Activated CD8-positive, alpha-beta T cell treated with anti-CD3 and anti-CD28 coated beads, Interleukin-2, amount 10 ng/mL, durations not matched to agents 7 days and 5 days (primary cell): ENCODE measurements at regions not wholly inside any gene's neighbourhood (a gene's known extent, or its start where the extent isn't known, plus 50 kb on each side); places are given as distances from the start of the nearest gene placed in this dataset.
"Not testable (repeated sequence)": the region's sequence is repeated elsewhere in the genome, so short reads cannot be mapped to it uniquely, and the experiment has no call there.

ENCODE experiments used
- ATAC-seq: fragments of 150-1000 bp; cut with Tn5 transposase; one replicate; pipeline ENCODE4 v1.10.0; 2021; ENCODE audit warnings: moderate library complexity
- CTCF ChIA-PET: fragments of 350-600 bp; sonication (Branson Sonifier 250); formaldehyde crosslinking; loops from one replicate; lab custom pipeline; 2021; ENCODE audit warnings: antibody characterized with exemption; lab: Charles Lee
- POLR2A ChIA-PET: fragments of 350-600 bp; sonication (Branson Sonifier 250); formaldehyde crosslinking; loops from one replicate; lab custom pipeline; 2021; ENCODE audit warnings: antibody characterized with exemption; lab: Charles Lee
- DNase-seq: peaks from one replicate; pipeline ENCODE4 v3.0.0-alpha.2; 2020
- H3K27ac Mint-ChIP-seq: one replicate; pipeline ENCODE4 v1.8.0; 2021; ENCODE audit warnings: mild to moderate bottlenecking, mixed read lengths
- H3K27me3 Mint-ChIP-seq: one replicate; pipeline ENCODE4 v1.8.0; 2021; ENCODE audit warnings: low read depth, mixed read lengths
- H3K36me3 Mint-ChIP-seq: one replicate; pipeline ENCODE4 v1.8.0; 2021; ENCODE audit warnings: low read depth, mixed read lengths
- H3K4me1 Mint-ChIP-seq: one replicate; pipeline ENCODE4 v1.8.0; 2021; ENCODE audit warnings: low read depth, mixed read lengths
- H3K4me3 Mint-ChIP-seq: one replicate; pipeline ENCODE4 v1.8.0; 2021; ENCODE audit warnings: mild to moderate bottlenecking, mixed read lengths
- H3K9me3 Mint-ChIP-seq: one replicate; pipeline ENCODE4 v1.8.0; 2022; ENCODE audit warnings: mixed read lengths; ENCODE audit not compliant: insufficient read depth

DNA sequence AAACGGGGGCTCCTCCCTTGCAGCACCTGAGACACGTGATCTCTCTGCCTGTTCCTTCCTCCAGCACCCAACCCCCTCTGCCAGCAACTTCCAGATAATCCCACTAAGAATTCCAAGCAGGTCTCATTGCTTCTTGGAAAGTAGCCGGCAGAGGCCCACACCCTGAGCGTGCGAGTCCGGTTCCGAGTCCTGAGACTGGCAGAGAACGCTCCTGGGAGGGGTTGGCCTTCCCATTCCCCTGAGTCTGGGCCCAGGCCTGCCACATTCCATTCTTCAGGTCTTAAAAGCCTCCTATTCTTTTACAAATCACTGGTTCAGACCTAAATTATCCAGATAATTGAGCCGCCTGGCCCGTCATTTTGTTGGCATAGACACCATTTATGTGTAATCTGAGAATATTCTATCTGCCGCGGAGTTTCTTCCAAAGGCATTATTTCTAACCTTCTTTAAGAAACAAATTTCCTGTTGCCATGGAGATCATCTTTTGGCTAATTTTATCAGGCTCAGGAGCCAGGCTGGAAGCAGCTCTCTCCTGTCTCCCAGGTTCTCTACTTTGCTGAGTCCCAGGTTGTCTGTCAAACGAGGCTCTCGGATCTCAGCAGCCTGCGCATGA, 165.4 kb downstream of the MYCN start:
- H3K36me3 Mint-ChIP-seq: no peaks in the 10 kb centered on the region
- ATAC-seq (no peak), DNase-seq (no peak)
- POLR2A ChIA-PET: no interaction called here
- CTCF ChIA-PET: no interaction called here
- H3K4me1 Mint-ChIP-seq: no peaks in the 10 kb centered on the region
- H3K9me3 Mint-ChIP-seq: no peaks in the 10 kb centered on the region
- H3K27me3 Mint-ChIP-seq: no peaks in the 10 kb centered on the region
- no peak overlapping the region for H3K4me3 Mint-ChIP-seq
- no peak overlapping the region for H3K27ac Mint-ChIP-seq

DNA sequence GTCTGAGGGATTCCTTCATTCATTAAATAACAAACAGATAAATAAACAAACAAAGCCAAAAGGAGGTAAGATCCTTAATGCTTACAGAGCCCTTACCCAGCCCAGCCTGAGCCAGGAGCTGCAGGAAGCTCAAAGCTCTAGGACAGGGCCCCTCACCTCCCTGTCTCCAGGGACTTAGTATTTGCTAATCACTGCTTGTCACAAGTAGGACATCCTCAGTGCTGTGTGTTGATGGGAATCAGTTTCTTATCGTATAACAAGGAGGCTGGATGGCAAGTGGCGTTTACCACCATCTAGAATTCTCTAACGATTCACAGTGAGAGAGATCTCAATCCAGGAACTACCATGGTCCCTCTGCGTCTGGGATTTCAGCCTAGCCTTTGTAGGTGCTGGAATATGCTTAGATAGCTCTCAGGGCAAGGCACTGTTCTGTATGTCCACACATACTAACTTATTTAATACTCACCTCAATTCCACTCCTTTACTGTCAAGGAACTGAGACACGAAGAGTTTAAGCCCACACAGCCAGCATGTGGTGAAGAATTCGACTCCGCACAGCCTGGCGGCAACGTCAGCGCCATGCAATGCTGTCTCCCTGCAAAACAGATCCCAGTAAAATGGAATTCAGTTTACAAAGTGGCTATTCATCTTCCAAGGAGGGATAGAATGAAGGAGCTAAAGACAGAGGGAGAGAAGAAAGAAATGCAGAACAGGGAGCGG, 164.8 kb downstream of the MYCN start:
- H3K9me3 Mint-ChIP-seq: no peaks in the 10 kb centered on the region
- no peak for ATAC-seq
- no peak overlapping the region for H3K27ac Mint-ChIP-seq
- no peaks in the 10 kb centered on the region for H3K36me3 Mint-ChIP-seq
- no peaks in the 10 kb centered on the region for H3K4me1 Mint-ChIP-seq
- no peak for DNase-seq
- H3K27me3 Mint-ChIP-seq: no peaks in the 10 kb centered on the region
- POLR2A ChIA-PET: no interaction called here
- no peak overlapping the region for H3K4me3 Mint-ChIP-seq
- CTCF ChIA-PET: no interaction called here

DNA sequence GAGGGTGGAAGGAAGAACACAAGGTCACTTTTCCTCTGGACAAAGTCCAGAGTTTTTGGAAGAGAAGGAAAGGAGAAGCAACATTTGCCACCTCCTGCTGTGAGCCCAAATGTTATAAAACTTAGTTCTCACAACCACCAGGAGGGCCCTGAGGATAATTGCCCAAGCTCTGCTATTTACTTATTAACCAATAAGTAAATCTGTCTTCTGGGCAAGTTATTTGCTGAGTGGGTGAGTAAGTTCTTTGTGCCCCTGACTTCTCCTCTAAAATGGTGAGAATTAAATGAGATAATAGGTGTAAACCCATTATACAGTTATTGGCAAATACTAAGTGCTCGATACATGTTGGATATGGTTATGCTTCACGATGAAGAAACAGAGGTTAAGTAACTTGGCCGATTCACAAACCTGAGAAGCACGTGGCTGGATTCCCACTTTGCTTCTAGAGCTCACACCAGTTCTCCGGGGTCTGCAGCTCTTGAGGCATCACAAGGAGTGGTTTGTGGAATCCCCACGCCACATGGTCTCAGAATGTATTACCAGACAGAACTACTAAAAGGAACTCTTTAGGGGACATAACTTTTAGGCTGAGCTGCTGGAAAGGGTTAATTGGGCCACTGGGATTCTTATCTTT, 164.1 kb downstream of the MYCN start:
- no peak overlapping the region for H3K4me3 Mint-ChIP-seq
- DNase-seq: no peak
- H3K27ac Mint-ChIP-seq: no peak overlapping the region
- no peaks in the 10 kb centered on the region for H3K4me1 Mint-ChIP-seq
- H3K36me3 Mint-ChIP-seq: no peaks in the 10 kb centered on the region
- no peaks in the 10 kb centered on the region for H3K27me3 Mint-ChIP-seq
- ATAC-seq: no peak
- CTCF ChIA-PET: no interaction called here
- no peaks in the 10 kb centered on the region for H3K9me3 Mint-ChIP-seq
- POLR2A ChIA-PET: no interaction called here

DNA sequence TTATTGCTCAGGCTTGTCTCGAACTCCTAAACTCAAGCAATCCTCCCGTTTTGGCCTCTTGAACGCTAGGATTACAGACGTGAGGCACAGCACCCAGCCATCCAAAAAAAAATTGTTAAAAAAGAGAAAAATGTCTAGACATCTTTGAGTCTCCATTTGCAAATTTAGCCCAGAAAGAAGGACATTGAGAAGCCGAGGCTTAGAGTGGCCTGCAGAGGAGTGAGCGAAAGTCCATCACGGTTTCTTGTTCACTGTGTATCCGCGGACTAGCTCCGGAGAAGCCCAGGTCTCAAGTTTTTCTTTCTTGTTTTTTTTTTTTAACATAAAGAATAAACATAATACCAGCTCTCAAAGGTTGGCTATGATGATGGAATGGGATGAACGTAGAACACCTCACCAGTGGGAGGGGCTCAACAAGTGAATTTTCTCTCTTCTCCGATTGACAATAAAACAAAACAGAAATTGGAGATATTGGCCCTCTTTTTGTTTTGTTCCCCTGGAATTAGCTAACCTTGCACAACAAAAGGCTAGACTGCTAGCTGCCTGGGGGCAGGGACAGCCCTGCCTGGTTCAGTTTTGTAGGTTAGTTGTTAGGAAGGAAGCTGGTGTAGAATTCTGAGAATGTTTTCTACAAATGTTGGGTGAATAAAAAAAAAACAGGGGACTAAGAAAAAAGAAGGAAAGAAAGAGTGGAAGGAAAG, 163.4 kb downstream of the MYCN start:
- ChIA-PET CTCF (no interaction called here), POLR2A (no interaction called here)
- no peak overlapping the region for H3K4me3 Mint-ChIP-seq
- H3K27me3 Mint-ChIP-seq: no peaks in the 10 kb centered on the region
- H3K36me3 Mint-ChIP-seq: no peaks in the 10 kb centered on the region
- ATAC-seq (no peak), DNase-seq (no peak)
- H3K4me1 Mint-ChIP-seq: no peaks in the 10 kb centered on the region
- H3K9me3 Mint-ChIP-seq: no peaks in the 10 kb centered on the region
- no peak overlapping the region for H3K27ac Mint-ChIP-seq

DNA sequence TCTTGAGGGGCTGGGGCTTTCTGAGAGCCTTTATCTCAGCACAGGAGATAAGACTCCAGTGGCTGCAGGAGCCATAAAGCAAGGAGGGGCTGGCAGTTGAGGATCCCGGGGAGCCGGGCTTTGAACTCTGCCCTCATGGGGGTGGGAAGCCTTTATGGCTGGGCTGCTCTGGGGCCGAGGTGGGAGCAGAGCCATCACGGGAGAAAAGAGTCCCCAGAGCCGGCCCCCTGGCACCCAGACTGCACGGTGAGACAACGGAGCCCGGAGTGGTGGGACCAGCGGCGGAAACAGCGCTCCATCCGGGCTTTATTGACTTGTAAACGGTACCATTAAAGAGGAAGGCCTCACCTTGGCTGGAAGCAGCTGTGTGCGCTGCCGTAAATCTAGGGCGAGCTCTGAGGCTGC, 162.6 kb downstream of the MYCN start:
- Mint-ChIP-seq H3K4me3 (no peak overlapping the region), H3K27me3 (no peaks in the 10 kb centered on the region), H3K9me3 (no peaks in the 10 kb centered on the region), H3K27ac (no peak overlapping the region), H3K4me1 (no peaks in the 10 kb centered on the region), H3K36me3 (no peaks in the 10 kb centered on the region)
- no peak for ATAC-seq
- POLR2A ChIA-PET: no interaction called here
- no peak for DNase-seq
- CTCF ChIA-PET: no interaction called here

DNA sequence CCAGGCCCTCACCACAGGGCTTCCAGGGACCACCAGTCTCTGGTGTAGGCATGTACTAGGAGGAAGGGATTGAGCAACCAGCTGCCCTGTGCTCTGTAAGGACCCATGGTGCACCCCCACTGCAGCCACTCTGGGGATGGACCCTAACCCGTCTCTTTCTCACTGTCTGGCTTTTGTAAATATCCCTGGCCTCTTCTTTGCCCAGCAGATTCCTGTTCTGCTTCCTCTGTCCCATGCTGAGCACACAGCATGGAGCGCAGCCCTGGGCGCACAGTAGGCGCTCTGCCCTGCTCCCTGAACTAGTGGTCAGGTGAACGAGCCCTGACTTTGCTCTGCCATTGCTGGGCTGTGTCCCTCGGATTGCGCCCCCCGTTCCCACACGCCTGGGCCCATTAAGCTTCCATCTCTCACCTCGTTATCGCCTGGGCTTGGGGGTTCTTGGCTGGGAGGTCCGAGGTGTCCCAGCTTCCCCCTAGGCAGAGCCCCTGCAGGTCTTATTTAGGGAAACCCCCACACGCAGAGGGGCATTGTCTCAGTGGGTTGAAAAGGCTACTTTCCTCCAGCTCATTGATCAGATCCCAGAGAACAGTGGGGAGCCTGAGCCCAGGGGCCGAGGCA, 162.1 kb downstream of the MYCN start:
- CTCF ChIA-PET: no interaction called here
- no peaks in the 10 kb centered on the region for H3K27me3 Mint-ChIP-seq

DNA sequence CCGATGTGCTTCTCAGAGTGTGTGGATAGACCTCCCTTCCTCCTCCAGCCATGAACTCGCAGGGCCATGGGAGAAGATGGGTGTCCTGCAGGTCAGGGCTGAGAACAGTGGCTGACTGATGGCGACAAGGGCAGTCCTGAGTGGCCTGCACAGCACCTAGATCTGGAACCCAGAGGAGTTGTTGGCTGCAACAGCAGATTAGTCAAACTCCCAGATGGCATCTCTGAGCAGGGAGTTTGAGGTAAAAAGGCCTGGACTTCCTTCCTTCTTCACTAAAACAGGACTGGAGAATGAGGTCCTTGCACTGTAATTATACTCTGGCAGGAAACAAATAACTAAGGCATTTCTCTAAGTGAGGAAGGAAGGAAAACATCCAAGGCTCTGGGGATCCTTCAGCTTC, 160.8 kb downstream of the MYCN start:
- CTCF ChIA-PET: no interaction called here
- no peaks in the 10 kb centered on the region for H3K27me3 Mint-ChIP-seq
- POLR2A ChIA-PET: no interaction called here
- H3K4me3 Mint-ChIP-seq: no peak overlapping the region
- no peaks in the 10 kb centered on the region for H3K4me1 Mint-ChIP-seq
- no peaks in the 10 kb centered on the region for H3K9me3 Mint-ChIP-seq
- DNase-seq (no peak), ATAC-seq (no peak)
- no peak overlapping the region for H3K27ac Mint-ChIP-seq
- no peaks in the 10 kb centered on the region for H3K36me3 Mint-ChIP-seq

More for the DNA sequence above, 162.1 kb downstream of the MYCN start:
- Mint-ChIP-seq H3K27ac (no peak overlapping the region), H3K4me1 (no peaks in the 10 kb centered on the region), H3K9me3 (no peaks in the 10 kb centered on the region), H3K4me3 (no peak overlapping the region), H3K36me3 (no peaks in the 10 kb centered on the region)
- DNase-seq: no peak
- POLR2A ChIA-PET: no interaction called here
- no peak for ATAC-seq

DNA sequence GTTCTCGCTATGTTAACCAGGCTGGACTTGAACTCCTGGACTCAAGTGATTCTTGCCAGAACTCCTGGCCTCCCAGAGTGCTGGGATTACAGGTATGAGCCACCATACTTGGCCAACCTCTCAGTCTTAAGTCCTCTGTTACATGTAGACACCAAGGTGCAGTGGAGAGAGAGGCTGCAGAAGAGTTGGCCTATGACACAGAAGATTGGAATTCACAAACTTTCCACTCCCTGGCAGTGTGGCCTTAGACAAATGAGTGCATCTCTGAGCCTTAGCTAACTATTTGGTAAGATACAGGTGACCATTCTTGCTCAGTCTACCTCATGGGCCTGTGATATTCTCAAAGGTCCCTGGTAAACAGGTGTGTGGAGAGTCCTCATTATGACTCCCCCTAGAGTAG, 159.7 kb downstream of the MYCN start:
- DNase-seq (no peak), ATAC-seq (no peak)
- Mint-ChIP-seq H3K27ac (no peak overlapping the region), H3K4me3 (no peak overlapping the region), H3K27me3 (no peaks in the 10 kb centered on the region), H3K9me3 (no peaks in the 10 kb centered on the region), H3K36me3 (no peaks in the 10 kb centered on the region), H3K4me1 (no peaks in the 10 kb centered on the region)
- ChIA-PET CTCF (no interaction called here), POLR2A (no interaction called here)

DNA sequence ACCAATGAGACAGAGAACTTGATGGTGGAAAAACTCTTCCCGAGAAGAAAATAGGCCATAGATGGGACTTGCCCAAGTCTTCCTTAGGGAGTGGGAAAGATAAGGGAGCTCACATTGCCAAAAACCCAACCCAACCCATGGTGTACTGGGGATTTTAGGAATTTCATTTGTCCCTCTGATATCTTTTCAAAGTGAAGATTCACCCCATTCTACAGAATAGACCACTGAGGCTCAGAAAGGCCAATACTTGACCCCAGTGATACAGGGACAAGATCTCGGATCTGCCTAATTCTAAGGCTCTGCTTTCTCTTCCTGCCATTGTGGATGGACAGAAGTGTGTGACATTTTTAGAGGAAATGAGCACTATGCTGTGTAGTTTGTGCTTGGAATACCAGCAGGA, 159.0 kb downstream of the MYCN start:
- POLR2A ChIA-PET: no interaction called here
- no peak overlapping the region for H3K4me3 Mint-ChIP-seq
- no peak for ATAC-seq
- H3K4me1 Mint-ChIP-seq: no peaks in the 10 kb centered on the region
- no peak for DNase-seq
- no peaks in the 10 kb centered on the region for H3K27me3 Mint-ChIP-seq
- CTCF ChIA-PET: no interaction called here
- H3K9me3 Mint-ChIP-seq: no peaks in the 10 kb centered on the region
- no peak overlapping the region for H3K27ac Mint-ChIP-seq
- H3K36me3 Mint-ChIP-seq: no peaks in the 10 kb centered on the region

DNA sequence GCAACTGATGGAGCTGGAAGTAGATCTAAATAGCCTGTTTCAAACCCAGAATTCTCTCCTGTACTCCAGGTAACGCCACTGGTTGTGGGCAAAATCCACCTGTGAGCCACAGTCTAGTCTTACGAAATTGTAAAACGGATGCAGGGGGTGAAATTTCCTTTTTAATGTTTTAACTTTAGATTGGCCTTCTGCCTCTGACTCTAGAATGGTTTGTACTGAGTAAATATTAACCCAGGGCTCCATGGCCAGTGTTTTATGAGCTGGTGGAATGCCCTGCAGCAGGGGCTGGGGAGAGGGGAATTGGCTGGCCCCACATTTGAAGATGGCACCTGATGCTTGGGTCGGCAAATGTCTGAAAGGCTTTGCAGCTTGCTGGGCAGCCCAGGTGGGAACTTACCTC, 156.6 kb downstream of the MYCN start:
- H3K27me3 Mint-ChIP-seq: no peaks in the 10 kb centered on the region
- no peaks in the 10 kb centered on the region for H3K4me1 Mint-ChIP-seq
- ChIA-PET CTCF (no interaction called here), POLR2A (no interaction called here)
- DNase-seq (no peak), ATAC-seq (no peak)
- H3K27ac Mint-ChIP-seq: no peak overlapping the region
- H3K4me3 Mint-ChIP-seq: no peak overlapping the region
- no peaks in the 10 kb centered on the region for H3K9me3 Mint-ChIP-seq
- no peaks in the 10 kb centered on the region for H3K36me3 Mint-ChIP-seq

DNA sequence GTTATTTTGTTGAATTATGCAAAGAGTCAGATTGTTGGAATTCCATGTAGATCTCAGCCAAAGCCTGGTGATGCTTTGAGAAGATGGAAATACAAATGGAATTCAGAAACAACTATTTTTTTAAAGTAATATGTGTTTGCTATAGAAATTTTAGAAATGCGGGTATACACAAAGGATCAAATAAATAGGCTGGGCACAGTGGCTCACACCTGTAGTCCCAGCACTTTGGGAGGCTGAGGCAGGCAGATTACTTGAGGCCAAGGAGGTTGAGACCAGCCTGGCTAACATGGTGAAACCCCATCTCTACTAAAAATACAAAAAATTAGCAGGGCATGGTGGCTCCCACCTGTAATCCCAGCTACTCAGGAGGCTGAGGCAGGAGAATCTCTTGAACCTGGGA, 155.1 kb downstream of the MYCN start:
- POLR2A ChIA-PET, H3K36me3 Mint-ChIP-seq, H3K9me3 Mint-ChIP-seq, H3K4me3 Mint-ChIP-seq, DNase-seq, H3K27ac Mint-ChIP-seq, H3K27me3 Mint-ChIP-seq, ATAC-seq, H3K4me1 Mint-ChIP-seq, CTCF ChIA-PET: not testable (repeated sequence)

DNA sequence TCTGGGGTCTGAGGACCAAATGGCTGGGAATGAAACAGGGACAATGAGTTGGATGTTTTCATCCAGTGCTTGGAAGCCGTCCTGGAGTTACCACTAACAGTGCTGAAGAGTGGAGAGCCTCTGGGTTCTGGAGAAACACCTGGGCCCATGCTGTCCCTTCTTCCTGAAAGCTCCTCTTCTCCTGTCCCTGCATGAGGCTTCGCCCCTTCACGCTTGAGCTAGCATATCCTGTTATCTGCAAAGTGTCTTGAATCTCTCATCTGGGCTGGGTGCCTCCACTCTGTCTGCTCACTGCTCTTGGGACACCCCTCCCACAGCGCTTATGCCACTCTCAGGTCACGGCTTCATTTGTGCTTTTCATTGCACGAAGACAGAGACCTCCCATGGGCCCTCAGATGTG, 154.5 kb downstream of the MYCN start:
- Mint-ChIP-seq H3K4me3 (no peak overlapping the region), H3K36me3 (no peaks in the 10 kb centered on the region), H3K27me3 (no peaks in the 10 kb centered on the region), H3K4me1 (no peaks in the 10 kb centered on the region), H3K9me3 (no peaks in the 10 kb centered on the region), H3K27ac (no peak overlapping the region)
- CTCF ChIA-PET: no interaction called here
- ATAC-seq (no peak), DNase-seq (no peak)
- POLR2A ChIA-PET: no interaction called here
